SK-N-MC (cell line): ENCODE measurements at regions not wholly inside any gene's neighbourhood (a gene's known extent, or its start where the extent isn't known, plus 50 kb on each side); places are given as distances from the start of the nearest gene placed in this dataset.

Experiments used
- EZH2 ChIP-seq: fragments of 200-600 bp; sonication (generic); IDR thresholded peaks from one replicate; pipeline ENCODE4 v1.6.1; 2017; ENCODE audit warnings: antibody characterized with exemption
- FOXP2 ChIP-seq: optimal IDR thresholded peaks from 2 replicates; pipeline ENCODE3; 2011; ENCODE audit warnings: mild to moderate bottlenecking, moderate library complexity; ENCODE audit not compliant: insufficient read depth; ENCODE audit errors: extremely low read length, control extremely low read depth
- POLR2AphosphoS5 ChIP-seq: IDR thresholded peaks from 2 replicates; pipeline ENCODE4 v1.6.1; 2012; ENCODE audit warnings: mild to moderate bottlenecking, low read depth, low read length, borderline replicate concordance

- TF ChIP-seq FOXP2 (no peak), EZH2 (no peak), POLR2AphosphoS5 (no peak)
Observed at GRCh38 chr6:90758741-90759140, 171.9 kb upstream of the MAP3K7 start.
